ENCODE measurements at regions not wholly inside any gene's neighbourhood (a gene's known extent, or its start where the extent isn't known, plus 50 kb on each side); places are given as distances from the start of the nearest gene placed in this dataset.

- FAIRE-seq (no peak), DNase-seq (ENCODE audit: low spot score) (no peak)
Measured at GRCh38 chr4:143071351-143071750, 113.4 kb upstream of the USP38 start.

GRCh38 chr4:143076723-143077122 lies 108.0 kb upstream of the USP38 start:
- DNase-seq (ENCODE audit: low spot score), result no peak
- FAIRE-seq, result no peak

GRCh38 chr4:143082701-143083100 lies 102.0 kb upstream of the USP38 start:
- FAIRE-seq (no peak), DNase-seq (ENCODE audit: low spot score) (no peak)

- FAIRE-seq, result no peak
- no peak for DNase-seq (ENCODE audit: low spot score)
Measured at GRCh38 chr4:143083756-143084472, 100.8 kb upstream of the USP38 start.

GRCh38 chr4:143084566-143084965 lies 100.2 kb upstream of the USP38 start:
- DNase-seq (ENCODE audit: low spot score), result no peak
- FAIRE-seq, result no peak

- DNase-seq (ENCODE audit: low spot score), result no peak
- no peak for FAIRE-seq
Measured at GRCh38 chr4:143085224-143085623, 99.5 kb upstream of the USP38 start.

GRCh38 chr4:143085659-143086058 lies 99.1 kb upstream of the USP38 start:
- DNase-seq (ENCODE audit: low spot score) (no peak), FAIRE-seq (no peak)

- FAIRE-seq (no peak), DNase-seq (ENCODE audit: low spot score) (no peak)
Measured at GRCh38 chr4:143089291-143089690, 95.4 kb upstream of the USP38 start.

- DNase-seq (ENCODE audit: low spot score) (no peak), FAIRE-seq (no peak)
Measured at GRCh38 chr4:143089847-143090246, 94.9 kb upstream of the USP38 start.

- FAIRE-seq, result no peak
Measured at GRCh38 chr4:143091862-143092261, 92.9 kb upstream of the USP38 start.

GRCh38 chr4:143095447-143095846 lies 89.3 kb upstream of the USP38 start:
- DNase-seq (ENCODE audit: low spot score) (no peak), FAIRE-seq (no peak)

More at GRCh38 chr4:143091862-143092261, 92.9 kb upstream of the USP38 start:
- no peak for DNase-seq (ENCODE audit: low spot score)

- no peak for FAIRE-seq
Measured at GRCh38 chr4:143097751-143098150, 87.0 kb upstream of the USP38 start.

GRCh38 chr4:143099693-143100092 lies 85.0 kb upstream of the USP38 start:
- no peak for DNase-seq (ENCODE audit: low spot score)
- FAIRE-seq, result no peak

More at GRCh38 chr4:143097751-143098150, 87.0 kb upstream of the USP38 start:
- DNase-seq (ENCODE audit: low spot score), result no peak

GRCh38 chr4:143109376-143109775 lies 75.3 kb upstream of the USP38 start:
- DNase-seq (ENCODE audit: low spot score), result no peak
- FAIRE-seq, result no peak

GRCh38 chr4:143118663-143119062 lies 66.1 kb upstream of the USP38 start:
- FAIRE-seq, result no peak
- no peak for DNase-seq (ENCODE audit: low spot score)

- FAIRE-seq (no peak), DNase-seq (ENCODE audit: low spot score) (no peak)
Measured at GRCh38 chr4:143127621-143128020, 57.1 kb upstream of the USP38 start.

- FAIRE-seq, result no peak
- no peak for DNase-seq (ENCODE audit: low spot score)
Measured at GRCh38 chr4:143133977-143134376, 50.7 kb upstream of the USP38 start.
